Stimulated activated CD8-positive, alpha-beta memory T cell treated with anti-CD3 and anti-CD28 coated beads, Interleukin-12 subunit alpha, Interleukin-12 subunit beta, amount 100 ng/mL, for 4 hours (primary cell): ENCODE measurements at regions not wholly inside any gene's neighbourhood (a gene's known extent, or its start where the extent isn't known, plus 50 kb on each side); places are given as distances from the start of the nearest gene placed in this dataset.

Experiments used
- DNase-seq: peaks from one replicate; pipeline ENCODE4 v3.0.0-alpha.2; 2020; ENCODE audit warnings: low read depth

DNA sequence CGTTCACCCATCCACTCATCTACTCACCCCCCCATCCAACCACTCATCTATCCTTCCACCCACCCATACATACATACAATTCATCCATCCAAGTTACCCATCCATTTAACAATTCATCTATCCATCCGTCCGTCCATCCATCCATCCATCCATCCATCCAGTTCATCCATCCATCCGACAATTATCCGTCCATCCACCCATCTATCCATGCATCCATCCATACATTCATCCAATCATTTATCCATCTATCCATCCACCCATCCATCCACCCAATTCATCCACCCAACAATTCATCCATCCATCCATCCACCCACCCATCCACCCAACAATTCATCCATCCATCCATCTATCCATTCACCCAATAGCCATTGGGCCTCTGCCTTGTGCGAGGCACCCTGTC, 173.2 kb upstream of the MVB12B start:
- DNase-seq, result no peak

GRCh38 chr9:126154182-126154827, 172.3 kb upstream of the MVB12B start:
- DNase-seq, result no peak

- no peak for DNase-seq
Measured at GRCh38 chr9:126154869-126155268, 171.8 kb upstream of the MVB12B start.

- DNase-seq, result no peak
Measured at GRCh38 chr9:126155756-126156664, 170.6 kb upstream of the MVB12B start.

GRCh38 chr9:126156898-126157297, 169.7 kb upstream of the MVB12B start:
- DNase-seq, result no peak

DNA sequence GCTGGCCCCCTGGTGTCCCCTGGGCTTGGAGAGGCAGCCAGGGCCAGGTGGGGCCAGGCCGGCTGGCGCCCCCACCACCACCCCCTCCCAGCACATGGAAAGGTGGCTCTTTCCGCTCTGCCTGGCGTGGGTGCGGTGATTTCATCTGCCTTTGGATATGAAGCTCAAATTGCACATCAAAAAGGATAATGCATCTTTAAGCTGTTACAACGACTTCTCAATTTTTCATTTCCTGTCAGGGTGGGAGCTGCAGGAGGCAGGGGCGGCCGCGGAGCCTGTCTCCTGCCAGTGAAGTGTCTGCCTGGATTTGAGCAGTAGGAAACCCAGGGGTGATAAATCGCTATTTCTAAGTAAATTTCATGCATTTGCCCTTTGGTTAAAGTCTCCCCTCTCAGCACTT, 169.2 kb upstream of the MVB12B start:
- DNase-seq, result no peak

DNA sequence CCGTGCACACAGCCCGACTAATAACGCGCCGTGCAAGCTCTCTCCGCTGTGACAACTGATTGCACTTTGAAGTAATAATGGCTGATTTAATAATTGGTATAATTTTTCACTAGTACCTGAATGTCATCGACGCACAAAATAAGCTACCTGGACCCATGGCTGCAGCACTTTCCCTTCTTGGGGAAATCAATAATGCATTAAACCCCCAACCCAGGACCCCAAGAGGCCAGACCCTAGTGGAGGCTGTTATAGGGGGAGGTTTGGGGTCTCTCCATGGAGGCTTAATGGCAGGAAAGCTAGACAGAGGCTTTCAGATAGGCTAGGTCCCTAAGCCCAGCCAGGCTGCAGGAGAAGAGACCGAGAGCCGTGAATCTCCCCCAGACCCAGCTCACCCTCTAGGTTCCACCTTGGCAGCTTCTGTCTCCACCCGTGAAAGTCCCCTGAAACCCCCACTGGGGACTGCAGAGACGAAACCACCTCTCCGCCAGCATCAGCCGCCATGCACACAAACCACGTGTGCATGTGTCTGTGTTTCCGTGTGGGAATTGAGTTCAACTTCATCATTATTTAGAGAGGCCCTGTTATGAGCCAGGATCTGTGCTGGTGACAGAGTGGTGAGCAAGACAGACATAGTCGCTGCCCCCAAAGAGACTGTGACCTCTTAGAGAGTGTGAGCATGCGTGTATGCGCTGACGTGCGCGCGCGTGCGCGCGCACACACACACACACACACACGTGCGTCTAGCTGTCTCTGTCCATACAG, 168.6 kb upstream of the MVB12B start:
- DNase-seq, result no peak

DNA sequence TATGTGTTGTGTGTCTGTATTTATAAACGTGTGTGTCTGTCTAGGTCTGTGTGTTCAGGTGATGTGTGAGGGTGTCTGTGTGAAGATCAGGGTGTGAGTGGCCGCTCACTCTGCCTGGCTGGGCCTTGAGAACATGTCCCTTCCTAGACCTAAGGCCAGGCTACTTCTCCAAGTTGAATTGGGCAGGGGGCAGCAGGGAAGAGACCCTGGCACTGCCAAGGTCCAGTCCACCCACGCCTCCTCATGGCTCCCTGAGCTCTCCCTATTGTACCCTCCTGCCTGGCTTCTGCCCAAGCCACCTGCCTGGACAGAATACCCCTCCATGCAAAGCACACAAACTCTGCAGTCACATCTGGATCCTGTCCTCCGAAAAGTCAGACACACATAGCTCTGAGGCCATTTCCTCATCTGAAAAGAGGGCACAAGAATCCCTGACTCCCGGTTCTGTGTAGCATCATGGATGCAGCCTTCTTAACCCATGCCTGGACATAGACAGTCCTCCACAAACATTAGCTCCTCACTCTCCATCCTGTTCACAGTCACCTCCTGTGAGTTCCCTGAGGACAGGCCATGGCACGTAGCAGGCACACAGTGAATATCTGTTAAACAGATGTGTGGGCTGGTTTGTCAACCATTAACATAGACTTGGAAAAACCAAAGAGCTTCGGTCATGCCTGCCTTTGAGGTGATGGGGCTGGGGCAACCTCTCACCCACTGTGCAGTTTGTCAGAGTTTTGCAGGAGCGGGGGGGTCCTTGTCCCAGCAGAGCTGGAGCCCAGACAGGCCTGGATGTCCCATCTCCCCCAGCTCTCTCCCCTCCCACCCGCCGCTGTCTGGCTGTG, 167.8 kb upstream of the MVB12B start:
- DNase-seq, result no peak

GRCh38 chr9:126159430-126160060, 167.1 kb upstream of the MVB12B start:
- DNase-seq, result no peak

GRCh38 chr9:126160067-126160853, 166.4 kb upstream of the MVB12B start:
- DNase-seq, result no peak

- DNase-seq, result no peak
Measured at GRCh38 chr9:126160854-126161329, 165.7 kb upstream of the MVB12B start.

GRCh38 chr9:126162611-126163381, 163.8 kb upstream of the MVB12B start:
- DNase-seq, result no peak

- DNase-seq, result no peak
Measured at GRCh38 chr9:126164796-126165525, 161.7 kb upstream of the MVB12B start.

DNA sequence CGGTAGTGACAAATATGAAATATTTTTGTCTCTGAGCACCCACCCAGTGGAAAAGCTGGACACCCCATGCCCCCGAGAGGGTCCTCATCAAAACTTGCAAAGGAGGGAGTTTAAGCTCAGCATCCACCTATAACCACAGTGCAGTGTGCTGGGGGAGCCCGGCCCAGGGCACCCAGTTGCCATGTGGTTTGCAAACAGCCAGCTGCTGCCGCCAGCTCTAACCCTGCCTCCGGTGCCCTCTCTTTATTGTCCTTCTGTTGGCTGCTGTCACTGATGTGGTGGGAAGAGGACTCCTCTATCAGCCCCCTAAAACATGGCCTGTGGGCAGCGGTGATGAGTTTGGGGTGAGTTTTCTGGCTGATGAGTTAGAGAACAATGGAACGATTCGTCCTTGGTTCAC, 160.9 kb upstream of the MVB12B start:
- DNase-seq, result no peak

DNA sequence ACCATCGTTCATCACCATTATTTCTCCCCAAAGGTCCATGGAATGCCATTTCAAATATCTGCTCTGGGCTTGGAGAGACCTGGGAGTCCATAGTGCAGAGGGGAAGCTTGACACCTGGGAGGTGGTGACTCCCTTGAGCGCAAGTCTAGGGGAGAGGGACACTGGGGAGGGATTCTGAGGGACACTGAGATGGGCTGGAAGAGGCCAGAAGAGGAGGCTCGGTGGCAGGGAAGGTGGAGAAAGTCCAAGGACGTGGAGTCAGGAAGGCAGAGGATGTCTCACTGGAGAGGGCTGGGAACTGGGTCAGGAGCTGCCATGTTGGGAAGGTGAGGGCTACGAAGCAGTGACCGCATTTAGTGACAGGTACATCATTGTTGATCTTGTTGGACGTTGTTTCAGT, 160.3 kb upstream of the MVB12B start:
- DNase-seq, result no peak

DNA sequence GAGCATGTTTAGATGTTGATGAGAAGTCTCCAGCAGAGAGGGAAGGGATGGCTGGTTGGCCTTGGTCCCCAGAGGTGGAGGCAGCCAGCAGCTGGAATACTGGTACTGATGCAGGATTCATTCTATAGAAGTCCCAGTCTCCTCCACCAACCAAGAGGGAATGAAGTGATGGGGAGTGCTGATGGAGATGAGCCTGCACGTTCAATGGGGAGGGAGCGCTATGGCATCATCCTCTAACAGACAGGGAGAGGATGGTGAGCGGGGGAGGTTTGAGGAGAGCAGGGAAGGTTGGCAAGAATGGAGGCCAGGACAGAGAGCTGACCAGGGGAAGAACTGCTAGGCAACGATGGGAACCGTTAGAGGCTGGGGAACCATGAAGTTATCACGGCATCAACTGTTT, 159.8 kb upstream of the MVB12B start:
- DNase-seq, result no peak

- DNase-seq, result no peak
Measured at GRCh38 chr9:126169736-126170135, 156.9 kb upstream of the MVB12B start.

GRCh38 chr9:126170286-126170823, 156.3 kb upstream of the MVB12B start:
- no peak for DNase-seq

DNA sequence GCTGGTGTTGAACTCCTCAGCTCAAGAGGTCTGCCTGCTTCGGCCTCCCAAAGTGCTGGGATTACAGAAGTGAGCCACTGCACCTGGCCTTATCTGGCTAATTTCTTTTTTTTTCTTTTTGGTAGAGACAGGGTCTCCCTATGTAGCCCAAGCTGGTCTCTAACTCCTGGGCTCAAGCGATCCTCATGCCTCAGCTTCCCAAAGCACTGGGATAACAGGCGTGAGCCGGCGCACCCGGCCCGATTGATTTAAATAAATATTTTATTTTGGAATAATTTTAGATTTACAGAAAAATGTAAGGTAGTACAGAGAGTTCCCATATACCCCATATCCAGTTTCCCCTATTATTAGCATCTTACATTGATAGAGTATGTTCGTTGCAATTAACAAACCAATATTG, 155.0 kb upstream of the MVB12B start:
- DNase-seq, result no peak
